GM21390 (cell line): ENCODE measurements at regions not wholly inside any gene's neighbourhood (a gene's known extent, or its start where the extent isn't known, plus 50 kb on each side); places are given as distances from the start of the nearest gene placed in this dataset.
"Not testable (repeated sequence)": the region's sequence is repeated elsewhere in the genome, so short reads cannot be mapped to it uniquely, and the experiment has no call there.

Source experiments
- ATAC-seq: cut with Tn5 transposase; IDR thresholded peaks from one replicate; pipeline ENCODE4 v1.9.1; 2021; ENCODE audit not compliant: unreplicated experiment

DNA sequence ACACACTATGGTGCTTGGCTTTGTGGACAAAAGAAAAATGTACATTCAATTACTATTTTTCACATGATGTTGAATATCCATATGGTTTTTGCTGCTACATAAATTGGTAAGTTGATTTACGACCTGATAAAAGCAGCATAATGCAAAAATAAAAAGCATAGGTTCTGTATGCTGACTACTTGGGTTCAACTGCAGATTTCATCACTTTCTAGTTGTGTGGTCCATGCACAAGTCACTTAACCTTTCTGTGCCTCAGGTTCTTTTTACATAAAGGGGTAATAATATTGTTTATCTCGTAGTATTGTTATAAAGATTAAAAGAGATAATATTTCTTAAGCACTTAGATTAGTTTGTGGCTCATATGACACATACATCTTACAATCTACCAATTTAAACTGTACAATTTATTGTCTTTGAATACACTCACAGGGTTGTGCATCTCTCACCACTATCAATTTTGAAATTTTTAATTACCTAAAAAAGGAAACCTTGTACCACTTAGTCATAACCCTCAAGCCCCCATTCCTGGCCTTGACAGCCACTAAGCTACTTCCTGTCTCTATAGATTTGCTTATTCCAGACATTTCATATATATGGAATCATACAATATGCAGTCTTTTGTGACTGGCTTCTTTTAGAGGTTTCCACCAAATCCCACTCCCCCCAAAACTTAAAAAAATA is 1443.9 kb downstream of the SUCLG1 start:
- ATAC-seq: no peak

DNA sequence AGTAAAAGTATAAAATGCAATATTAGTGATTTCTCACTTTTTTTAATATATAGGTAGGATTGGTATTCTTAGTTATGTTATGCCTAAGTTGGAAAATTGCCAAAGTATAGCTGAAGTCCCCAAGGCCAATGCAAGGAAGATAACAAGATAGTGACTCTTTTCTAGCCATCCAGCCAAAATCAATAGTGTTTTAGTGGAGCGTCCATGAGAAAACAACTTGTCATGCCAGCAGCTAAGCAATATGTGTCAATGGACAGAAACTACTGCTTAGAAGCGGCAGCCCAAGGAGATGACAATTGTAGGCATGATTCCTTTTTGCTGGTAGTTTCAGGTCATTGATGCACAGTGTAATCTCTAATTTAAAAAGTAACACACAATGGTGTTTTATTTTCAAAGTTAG is 1444.6 kb downstream of the SUCLG1 start:
- ATAC-seq: no peak

DNA sequence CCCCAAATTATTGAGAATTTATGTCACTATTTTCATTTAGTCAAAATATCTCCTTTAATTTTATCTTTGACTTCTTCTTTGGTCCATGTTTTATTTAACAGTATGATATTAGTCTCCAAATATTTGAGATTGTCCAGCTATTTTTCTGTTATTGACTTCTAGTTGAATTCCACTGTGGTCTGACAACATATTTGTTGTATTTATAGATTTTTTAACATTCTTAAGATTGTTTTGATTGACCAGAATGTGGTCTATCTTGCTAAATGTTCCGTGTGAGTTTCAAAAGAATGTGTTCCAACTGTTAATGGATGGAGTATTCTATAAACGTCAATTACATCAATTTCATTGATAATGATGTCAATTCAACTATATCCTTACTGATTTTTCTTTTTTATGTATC is 1452.1 kb downstream of the SUCLG1 start:
- ATAC-seq: no peak

DNA sequence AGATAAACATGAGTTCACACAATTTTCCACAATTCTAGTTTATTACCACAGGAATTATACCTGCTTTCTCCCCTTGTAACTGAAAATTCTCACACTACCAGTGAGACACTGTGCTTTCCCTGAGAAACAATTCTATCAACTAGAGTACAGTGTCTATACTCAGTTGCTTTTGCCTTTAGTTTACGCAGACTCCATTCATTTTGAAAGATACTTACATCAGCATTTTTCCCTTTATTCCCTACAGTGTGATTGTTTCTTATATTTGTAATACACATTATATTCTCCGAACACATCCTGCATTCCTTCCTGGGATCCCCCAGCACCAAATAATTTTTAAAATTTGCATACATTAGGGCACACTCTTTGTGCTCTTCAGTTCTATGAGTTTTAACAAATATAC is 1455.5 kb downstream of the SUCLG1 start:
- no peak for ATAC-seq

DNA sequence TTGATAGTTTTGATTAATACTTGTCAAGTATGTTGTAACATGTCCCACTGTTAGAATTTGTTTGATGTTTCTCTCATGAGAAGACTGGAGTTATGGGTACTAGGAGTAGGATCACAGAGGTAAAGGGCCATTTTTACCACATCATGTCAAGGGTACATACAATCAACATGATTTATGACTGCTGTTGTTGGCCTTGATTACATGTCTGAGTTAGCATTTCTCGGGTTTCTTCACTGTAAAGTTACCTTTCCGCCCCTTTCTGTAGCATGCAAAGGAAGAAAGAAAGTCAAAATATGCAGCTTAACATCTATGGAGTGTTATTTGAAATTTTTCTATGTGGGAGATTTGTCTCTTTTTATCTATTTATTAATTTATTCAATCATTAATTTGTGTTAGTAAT is 1456.4 kb downstream of the SUCLG1 start:
- ATAC-seq: no peak

DNA sequence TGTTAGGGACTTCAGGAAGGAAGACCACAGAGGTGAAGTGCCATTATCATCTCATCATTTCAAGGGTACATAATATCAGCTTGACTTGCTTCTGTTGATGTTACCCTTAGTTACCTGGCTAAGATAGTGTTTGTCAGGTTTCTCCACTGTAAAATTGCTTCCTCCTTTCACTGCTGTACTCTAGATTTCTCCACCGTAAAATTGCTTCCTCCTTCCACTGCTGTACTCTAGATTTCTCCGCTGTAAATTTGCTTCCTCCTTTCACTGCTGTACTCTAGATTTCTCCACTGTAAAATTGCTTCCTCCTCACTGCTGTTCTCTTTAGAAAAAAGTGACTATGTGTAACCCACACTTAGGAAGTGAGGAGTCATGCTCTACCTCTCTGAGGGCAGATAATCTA is 1460.3 kb downstream of the SUCLG1 start:
- no peak for ATAC-seq

DNA sequence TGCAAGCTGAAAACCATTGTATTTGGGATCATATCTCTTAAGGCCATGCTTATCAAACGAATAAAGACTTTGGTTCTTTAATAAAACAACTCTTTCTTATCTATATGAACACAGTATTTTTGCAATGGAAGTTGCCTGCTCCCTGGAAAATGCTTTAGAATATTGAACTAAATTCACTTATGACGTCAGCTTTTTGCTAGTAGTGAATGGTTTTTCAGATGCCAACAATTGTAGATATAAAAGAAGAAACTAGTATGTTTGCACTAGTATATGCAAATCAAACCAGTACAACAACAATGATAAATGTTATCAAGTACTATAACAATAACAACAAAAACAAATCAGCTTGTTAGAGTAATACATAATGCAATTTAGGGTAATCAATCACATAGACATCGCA is 1462.9 kb downstream of the SUCLG1 start:
- ATAC-seq: no peak

DNA sequence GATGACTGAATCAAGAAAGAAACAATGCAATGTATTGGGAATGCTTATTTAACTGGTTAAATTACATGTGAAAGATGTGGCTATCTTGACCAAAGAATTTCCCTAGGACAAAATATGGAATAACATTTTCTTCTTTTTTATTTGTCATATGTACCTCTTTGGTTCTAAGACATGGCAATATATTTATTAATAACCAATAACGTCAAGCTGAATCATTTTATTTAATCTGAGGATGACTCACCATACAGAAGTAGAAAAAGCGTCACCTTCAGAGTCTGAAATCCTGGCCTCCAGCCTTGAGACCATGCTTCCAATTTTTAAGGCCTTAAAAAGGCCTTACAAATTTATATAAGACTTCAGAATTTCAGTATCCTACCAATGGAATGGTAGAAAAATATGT is 1464.9 kb downstream of the SUCLG1 start:
- ATAC-seq: no peak

DNA sequence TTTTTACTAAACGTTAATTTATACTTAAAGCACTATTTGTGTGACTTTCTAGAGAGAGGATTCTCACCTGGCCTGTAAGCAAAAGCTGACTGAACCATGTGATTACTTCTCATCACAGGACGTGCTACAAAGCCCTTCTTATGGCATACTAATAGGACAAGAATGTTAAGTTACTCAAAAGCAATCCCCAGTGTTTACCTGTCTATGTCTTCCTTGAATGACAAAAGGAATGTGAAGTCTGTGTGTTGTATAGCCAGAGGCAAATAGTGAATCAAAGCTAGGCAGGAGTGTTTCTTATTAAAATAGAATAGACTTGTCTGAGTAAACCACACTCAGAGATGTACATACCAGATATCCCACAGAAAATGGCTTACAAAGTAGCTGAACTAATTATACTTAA is 1465.5 kb downstream of the SUCLG1 start:
- ATAC-seq: no peak

DNA sequence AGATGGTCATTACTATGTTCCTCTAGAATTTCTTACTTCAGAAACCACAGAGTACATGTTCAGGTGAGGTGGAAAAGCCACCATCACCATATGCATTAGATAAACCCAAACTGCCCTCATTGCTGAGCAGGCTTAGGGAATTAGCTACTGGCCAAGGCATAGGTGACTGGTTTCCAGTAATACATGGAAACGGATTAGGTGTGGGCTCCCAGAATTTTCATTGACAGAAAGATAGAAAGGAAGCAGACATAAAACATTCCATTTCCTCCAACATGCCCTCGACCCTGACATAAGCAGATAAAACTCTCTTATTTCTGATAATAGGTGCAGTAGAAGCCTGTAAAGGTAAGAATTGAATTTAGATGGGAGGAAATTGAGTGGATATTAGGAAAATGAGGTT is 1466.1 kb downstream of the SUCLG1 start:
- no peak for ATAC-seq

DNA sequence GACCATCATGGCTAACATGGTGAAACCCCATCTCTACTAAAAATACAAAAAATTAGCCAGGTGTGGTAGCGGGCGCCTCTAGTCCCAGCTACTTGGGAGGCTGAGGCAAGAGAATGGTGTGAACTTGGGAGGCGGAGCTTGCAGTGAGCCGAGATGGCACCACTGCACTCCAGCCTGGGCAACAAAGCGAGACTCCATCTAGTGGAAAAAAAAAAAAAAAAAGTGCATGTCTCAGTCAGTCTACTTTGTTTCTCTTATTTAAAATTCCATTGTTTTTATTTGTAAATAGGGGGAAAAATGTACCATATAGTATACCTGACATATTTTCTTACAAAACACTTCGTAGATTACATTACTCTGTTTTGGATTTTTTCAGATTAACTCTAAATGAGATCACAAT is 1471.4 kb downstream of the SUCLG1 start:
- ATAC-seq: not testable (repeated sequence)

DNA sequence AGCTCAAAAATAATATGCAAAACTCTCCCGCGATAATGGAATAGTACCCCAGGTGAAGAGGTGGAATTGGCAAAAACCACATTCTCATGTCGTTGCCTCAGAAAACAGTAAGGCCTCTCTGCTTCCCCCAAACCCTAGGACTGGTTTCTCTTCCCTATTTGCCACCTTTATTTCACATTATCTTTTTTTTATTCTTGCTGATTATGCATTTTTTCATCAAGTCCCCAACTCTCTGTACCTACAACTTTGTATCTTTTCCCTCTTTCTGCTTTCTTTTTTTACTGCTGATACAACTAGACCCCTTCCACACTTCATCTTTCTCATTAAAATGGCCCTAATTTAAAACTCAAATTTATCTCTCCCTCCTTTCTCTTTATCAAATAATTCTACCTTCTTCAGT is 1472.2 kb downstream of the SUCLG1 start:
- no peak for ATAC-seq

DNA sequence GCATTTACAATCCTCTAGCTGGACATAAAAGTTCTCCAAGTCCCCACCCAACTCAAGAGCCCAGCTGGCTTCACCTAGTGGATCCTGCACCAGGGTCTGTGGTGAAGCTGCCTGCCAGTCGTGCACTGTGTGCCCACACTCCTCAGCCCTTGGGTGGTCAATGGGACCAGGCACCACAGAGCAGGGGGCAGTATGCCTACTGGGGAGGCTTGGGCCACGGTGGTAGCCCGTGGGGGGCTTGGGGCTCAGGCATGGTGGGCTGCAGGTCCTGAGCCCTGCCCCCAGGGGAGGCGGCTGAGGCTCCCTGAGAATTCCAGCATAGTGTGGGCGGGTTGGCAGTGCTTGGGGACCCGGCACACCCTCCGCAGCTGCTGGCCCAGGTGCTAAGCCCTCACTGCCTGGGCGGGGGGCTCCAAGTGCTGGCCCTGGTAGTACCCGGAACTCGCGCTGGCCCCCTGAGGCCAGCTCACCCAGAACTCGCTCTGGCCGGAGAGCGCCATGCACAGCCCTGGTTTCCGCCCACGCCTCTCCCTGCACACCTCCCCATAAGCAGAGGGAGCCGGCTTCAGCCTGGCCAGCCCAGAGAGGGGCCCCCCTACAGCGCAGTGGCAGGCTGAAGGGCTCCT is 1473.4 kb downstream of the SUCLG1 start:
- no peak for ATAC-seq

DNA sequence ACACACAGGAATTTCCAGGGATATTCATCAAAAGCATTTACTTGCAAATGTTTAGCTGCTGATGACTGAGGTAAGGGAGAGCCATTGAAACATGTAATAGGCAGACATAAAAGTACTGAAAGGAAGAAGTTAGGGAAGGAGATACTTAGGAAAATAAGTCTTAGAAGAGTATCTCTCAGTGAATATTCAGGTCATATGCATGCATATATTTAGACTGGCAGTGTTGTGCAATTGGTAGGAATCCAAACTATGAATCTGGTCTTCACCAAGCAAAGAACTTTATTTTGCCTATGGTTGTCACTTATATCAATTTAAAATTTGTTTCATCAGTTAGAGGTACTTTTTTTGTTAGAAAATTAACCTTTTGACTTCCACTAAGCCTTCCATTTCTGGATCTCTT is 1490.7 kb downstream of the SUCLG1 start:
- no peak for ATAC-seq

DNA sequence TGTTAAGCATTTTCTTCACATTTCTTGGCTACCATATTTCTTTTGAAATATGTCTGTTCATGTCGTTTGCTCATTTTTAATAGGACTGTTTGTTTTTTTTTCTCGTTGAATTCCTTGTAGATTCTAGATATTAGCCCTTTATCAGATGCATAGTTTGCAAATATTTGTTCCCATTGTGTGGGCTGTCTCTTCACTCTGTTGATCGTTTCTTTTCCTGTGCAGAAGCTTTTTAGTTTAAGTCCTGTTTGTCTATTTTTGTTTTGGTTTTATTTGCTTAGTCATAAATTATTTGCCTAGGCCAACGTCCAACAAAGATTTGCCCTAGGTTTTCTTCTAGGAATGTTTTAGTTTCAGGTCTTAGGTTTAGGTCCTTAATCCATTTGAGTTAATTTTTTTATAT is 1494.7 kb downstream of the SUCLG1 start:
- no peak for ATAC-seq

DNA sequence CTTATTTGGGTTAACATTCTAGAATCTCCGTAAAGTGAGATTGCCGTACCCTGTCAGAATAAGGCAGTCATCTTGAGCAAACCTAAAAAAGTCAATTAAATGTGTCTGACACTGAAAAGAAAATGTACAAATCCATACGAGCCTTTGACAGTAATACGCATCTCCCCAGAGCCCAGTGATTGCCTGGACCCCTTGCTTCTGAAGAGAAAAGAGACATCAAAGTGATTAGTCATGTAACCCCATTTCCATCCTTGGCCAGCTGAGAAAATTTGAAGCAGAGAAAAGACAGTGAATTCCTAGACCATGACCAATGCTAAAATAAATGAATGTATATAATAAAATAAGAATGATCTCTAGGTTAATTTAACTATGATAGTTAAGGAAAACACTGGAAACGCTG is 1499.4 kb downstream of the SUCLG1 start:
- ATAC-seq: no peak

DNA sequence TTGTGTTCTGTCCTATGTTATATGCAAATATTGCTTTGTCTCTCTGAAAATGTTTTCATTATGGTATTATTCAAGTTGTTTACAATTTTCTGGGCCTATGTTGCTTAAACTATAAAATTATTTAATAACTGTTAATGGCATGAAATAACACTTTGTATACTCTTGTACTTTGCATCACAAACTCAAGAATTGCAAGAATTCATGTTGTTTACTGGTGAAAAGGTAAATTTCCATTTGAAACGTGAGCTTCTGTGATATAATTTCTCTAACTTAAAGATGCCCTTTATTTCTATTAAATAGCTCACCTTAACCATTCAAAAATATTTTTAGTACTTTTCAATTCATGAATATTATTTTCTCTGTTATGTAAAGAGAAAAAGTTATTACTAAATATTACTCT is 1504.2 kb downstream of the SUCLG1 start:
- no peak for ATAC-seq

DNA sequence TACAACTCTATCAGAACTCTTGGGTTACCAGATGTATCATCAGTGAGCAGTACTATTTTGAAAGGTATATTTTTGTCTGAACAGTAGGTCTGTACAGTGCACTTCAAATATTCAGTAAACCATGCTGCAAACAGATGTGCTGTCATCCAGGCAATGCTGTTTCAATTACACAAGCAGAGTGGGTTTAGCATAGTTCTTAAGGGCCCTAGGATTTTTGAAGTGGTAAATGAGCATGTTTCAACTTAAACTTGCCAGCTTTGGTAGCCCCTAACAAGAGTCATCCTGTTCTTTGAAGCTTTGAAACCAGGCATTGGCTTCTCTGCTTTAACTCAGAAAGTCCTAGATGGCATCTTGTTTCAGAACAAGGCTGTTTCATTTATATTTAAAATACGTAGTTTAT is 1519.9 kb downstream of the SUCLG1 start:
- no peak for ATAC-seq

DNA sequence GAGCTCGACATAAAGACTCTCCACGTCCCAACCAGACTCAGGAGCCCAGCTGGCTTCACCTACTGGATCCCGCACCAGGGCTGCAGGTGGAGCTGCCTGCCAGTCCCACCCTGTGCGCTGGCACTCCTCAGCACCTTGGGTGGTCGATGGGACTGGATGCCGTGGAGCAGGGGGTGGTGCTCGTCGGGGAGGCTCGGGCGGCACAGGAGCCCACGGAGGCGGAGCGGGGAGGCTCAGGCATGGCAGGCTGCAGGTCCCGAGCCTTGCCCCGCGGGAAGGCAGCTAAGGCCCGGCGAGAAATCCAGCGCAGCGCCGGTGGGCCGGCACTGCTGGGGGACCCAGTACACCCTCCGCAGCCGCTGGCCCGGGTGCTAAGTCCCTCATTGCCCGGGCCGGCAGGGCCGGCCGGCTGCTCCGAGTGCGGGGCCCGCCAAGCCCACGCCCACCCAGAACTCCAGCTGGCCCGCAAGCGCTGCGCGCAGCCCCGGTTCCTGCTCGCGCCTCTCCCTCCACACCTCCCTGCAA is 1520.7 kb downstream of the SUCLG1 start:
- not testable (repeated sequence) for ATAC-seq

DNA sequence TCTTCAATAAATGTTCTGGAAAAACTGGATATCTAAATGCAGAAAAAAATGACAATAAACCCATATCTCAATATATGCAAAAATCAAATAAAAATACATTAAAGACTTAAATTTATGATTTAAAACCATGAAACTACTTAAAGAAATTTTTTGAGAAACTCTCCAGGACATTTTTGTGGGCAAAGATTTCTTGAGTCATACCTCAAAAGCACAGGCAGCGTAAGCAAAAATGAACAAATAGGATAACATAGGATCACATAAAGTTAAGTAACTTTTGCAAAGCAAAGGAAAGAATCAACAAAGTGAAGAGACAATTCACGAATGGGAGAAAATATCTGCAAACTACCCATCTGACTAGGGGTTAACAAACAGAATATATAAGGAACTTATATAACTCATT is 1545.5 kb downstream of the SUCLG1 start:
- no peak for ATAC-seq

DNA sequence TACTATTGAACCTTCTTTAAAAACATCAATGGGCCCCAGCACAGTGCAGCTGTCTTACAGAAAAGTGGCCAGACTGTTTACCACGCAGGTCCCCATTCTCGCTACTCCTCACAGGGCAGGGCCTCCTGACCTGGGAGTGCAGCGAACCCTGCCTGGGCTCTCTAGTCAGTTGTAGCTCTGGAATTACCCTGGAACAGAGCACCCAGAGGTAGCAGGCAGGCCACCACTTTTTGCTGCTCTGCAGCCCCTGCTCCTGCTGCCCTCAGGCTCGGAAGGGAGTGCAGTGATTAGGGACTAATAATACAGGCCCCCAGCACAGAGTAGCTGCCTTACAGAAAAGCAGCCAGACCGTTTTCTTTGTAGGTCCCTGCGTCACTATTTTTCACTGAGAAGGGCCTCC is 1563.0 kb downstream of the SUCLG1 start:
- no peak for ATAC-seq

DNA sequence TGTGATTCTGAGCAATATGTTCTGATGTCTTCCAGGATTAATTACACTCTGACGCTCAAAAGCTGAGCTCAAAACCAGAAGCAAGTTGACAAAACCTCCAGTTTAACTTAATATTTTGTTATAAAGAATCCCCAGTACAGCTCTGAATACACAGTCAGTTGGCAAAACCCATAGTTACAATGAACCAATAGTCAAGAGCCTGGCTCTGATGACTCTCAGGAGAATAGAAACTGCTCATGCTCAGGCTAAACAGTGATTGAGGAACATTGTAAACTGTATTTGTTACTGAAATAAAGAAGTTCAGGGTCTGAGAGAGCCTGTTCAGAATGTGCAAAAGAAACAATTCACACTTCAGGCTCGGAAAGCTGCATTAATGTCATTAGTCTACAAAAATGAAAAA is 1565.9 kb downstream of the SUCLG1 start:
- no peak for ATAC-seq

DNA sequence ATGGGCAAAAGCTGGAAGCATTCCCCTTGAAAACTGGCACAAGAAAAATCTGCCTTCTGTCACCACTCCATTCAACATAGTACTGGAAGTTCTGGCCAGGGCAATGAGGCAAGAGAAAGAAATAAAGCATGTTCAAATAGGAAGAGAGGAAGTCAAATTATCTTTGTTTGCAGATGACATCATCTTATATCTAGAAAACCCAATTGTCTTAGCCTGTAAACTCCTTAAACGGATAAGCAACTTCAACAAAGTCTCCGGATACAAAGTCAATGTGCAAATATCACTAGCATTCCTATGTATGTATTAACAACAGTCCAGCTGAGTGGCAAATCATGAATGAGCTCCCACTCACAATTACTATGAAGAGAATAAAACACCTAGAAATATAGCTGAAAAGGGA is 1579.3 kb downstream of the SUCLG1 start:
- no peak for ATAC-seq
